ENCODE measurements at regions not wholly inside any gene's neighbourhood (a gene's known extent, or its start where the extent isn't known, plus 50 kb on each side); places are given as distances from the start of the nearest gene placed in this dataset.

DNA sequence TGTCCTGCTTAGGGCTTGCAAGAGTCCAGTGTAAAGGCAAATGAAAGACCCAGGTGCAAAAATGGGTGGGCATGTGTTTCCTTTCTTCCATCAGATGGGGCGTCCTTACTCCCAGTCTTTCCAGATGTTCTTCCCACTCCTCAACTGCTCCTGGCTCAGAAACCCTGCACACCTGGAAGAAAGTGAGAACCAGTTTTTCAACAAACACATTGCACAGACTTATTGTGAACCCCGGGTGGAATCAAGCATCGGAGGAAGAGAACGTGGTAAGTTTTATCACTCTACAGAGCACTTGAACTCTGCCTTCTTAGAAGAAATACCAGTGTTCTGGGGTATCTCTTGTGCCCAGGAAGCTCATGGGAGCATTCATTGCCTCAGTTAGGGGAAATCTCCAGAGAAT, 93.3 kb downstream of the TMX1 start:
- TF ChIP-seq, protein P1, sequence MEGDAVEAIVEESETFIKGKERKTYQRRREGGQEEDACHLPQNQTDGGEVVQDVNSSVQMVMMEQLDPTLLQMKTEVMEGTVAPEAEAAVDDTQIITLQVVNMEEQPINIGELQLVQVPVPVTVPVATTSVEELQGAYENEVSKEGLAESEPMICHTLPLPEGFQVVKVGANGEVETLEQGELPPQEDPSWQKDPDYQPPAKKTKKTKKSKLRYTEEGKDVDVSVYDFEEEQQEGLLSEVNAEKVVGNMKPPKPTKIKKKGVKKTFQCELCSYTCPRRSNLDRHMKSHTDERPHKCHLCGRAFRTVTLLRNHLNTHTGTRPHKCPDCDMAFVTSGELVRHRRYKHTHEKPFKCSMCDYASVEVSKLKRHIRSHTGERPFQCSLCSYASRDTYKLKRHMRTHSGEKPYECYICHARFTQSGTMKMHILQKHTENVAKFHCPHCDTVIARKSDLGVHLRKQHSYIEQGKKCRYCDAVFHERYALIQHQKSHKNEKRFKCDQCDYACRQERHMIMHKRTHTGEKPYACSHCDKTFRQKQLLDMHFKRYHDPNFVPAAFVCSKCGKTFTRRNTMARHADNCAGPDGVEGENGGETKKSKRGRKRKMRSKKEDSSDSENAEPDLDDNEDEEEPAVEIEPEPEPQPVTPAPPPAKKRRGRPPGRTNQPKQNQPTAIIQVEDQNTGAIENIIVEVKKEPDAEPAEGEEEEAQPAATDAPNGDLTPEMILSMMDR (IDR thresholded peaks at IDR 0.05) = no peak
- TF ChIP-seq POLR2A (IDR thresholded peaks at IDR 0.05) = no peak
